ENCODE measurements at regions not wholly inside any gene's neighbourhood (a gene's known extent, or its start where the extent isn't known, plus 50 kb on each side); places are given as distances from the start of the nearest gene placed in this dataset.

GRCh38 chr6:142542704-142543233, 241.0 kb downstream of the ADGRG6 start:
- H3K4me3 ChIP-seq (ENCODE audit: low read depth, low read length) = no peak overlapping the region
- no peak for TF ChIP-seq CTCF (conservative IDR thresholded peaks at IDR 0.05; ENCODE audit: low read depth, low read length)
- DNase-seq (ENCODE audit: low read depth) = peak; percentile 76

- no peak overlapping the region for H3K4me3 ChIP-seq (ENCODE audit: low read depth, low read length)
- no peak for DNase-seq (ENCODE audit: low read depth)
- no peak for TF ChIP-seq CTCF (conservative IDR thresholded peaks at IDR 0.05; ENCODE audit: low read depth, low read length)
These were observed 241.8 kb downstream of the ADGRG6 start for GRCh38 chr6:142543606-142544005.

GRCh38 chr6:142544199-142544838, 242.5 kb downstream of the ADGRG6 start:
- DNase-seq (ENCODE audit: low read depth) = no peak
- TF ChIP-seq CTCF (conservative IDR thresholded peaks at IDR 0.05; ENCODE audit: low read depth, low read length) = no peak
- H3K4me3 ChIP-seq (ENCODE audit: low read depth, low read length) = no peak overlapping the region

- no peak for TF ChIP-seq CTCF (conservative IDR thresholded peaks at IDR 0.05; ENCODE audit: low read depth, low read length)
- DNase-seq (ENCODE audit: low read depth) = no peak
- no peak overlapping the region for H3K4me3 ChIP-seq (ENCODE audit: low read depth, low read length)
These were observed 243.3 kb downstream of the ADGRG6 start for GRCh38 chr6:142545147-142545546.

GRCh38 chr6:142548566-142548965, 246.8 kb downstream of the ADGRG6 start:
- no peak overlapping the region for H3K4me3 ChIP-seq (ENCODE audit: low read depth, low read length)
- DNase-seq (ENCODE audit: low read depth) = no peak
- TF ChIP-seq CTCF (conservative IDR thresholded peaks at IDR 0.05; ENCODE audit: low read depth, low read length) = no peak

- no peak overlapping the region for H3K4me3 ChIP-seq (ENCODE audit: low read depth, low read length)
- no peak for TF ChIP-seq CTCF (conservative IDR thresholded peaks at IDR 0.05; ENCODE audit: low read depth, low read length)
- DNase-seq (ENCODE audit: low read depth) = peak; percentile 19
These were observed 248.7 kb downstream of the ADGRG6 start for GRCh38 chr6:142550310-142551063.

All from choroid plexus epithelial cell (primary cell).